Stimulated activated CD4-positive, alpha-beta T cell treated with anti-CD3 and anti-CD28 coated beads, Interleukin-15, amount 100 ng/mL, for 48 hours (primary cell): ENCODE measurements at regions not wholly inside any gene's neighbourhood (a gene's known extent, or its start where the extent isn't known, plus 50 kb on each side); places are given as distances from the start of the nearest gene placed in this dataset.
"Not testable (repeated sequence)": the region's sequence is repeated elsewhere in the genome, so short reads cannot be mapped to it uniquely, and the experiment has no call there.

ENCODE experiments used
- DNase-seq, 2 donors: peaks; one replicate each; pipeline ENCODE4 v3.0.0-alpha.2; 2020; ENCODE audit warnings: low read depth in 2 of 2

- not testable (repeated sequence) for DNase-seq
Measured at GRCh38 chr15:20003471-20003870, 538.1 kb downstream of the GOLGA6L6 start.

DNA sequence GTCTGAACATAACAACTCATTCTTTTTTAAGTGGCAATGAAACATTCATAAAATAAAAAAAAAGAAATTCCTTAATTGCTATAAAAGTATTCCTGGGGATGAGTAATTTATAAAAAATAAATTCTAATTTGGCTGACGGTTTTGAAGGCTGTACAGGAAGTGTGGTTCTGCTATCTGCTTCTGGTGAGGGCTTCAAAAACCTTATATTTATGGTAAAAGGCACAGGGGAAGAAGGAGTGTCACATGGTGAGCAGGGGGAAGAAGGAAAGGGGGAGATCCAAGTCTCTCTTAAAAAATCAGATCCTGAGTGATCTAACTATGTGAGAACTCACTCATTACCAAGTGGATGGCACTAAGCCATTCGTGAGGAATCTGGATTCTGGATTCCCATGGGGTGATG lies 539.0 kb downstream of the GOLGA6L6 start:
- DNase-seq: not testable (repeated sequence)

- not testable (repeated sequence) for DNase-seq
Measured at GRCh38 chr15:19996574-19997194, 544.9 kb downstream of the GOLGA6L6 start.

DNA sequence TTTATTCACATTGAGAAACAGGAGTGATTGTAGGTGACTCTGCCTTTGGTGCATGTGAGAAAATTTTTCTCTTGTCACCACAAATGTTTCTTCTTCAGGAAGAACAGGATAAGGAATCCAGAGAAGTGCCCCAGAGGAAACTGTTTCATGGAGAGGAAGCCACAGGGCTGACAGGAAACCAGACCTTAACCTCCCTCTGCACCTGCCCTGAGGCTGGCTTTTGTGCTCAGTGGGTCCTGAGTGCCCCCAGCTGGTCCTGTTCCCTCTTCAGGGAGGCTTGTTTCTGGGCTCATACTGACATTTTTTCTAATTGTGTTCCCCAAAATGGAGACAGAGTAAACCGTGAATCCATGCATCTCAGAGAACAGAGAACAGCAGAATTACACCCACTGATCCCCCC lies 546.3 kb downstream of the GOLGA6L6 start:
- DNase-seq: not testable (repeated sequence)

GRCh38 chr15:19992428-19992827 lies 549.2 kb downstream of the GOLGA6L6 start:
- no peak for DNase-seq

DNA sequence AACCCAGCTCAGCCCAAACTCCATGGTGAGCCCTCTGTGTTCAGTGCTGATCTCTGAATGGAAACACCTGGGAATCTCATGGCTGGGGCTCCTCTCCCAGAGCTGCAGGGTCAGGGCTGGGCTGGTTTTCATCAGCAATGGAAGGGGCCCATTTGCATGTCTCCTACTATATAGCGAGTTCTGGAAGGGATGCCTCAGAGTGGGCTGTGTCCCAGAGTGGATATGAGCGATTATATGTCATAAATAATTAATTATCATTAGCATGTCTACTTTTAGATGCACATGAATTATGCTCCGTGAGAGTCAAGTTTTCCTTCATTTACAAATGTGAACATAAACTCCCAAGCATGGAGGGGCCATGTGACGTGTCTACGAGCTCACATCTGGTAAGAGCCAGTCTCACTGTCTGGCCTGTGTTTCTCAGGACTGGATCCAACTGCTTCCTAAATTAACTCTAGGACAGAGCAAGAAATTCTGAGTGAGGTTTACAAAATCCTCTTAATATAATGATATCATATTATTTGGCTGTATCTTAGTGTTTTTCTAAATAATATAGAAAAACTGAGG lies 553.4 kb downstream of the GOLGA6L6 start:
- DNase-seq: no peak

DNA sequence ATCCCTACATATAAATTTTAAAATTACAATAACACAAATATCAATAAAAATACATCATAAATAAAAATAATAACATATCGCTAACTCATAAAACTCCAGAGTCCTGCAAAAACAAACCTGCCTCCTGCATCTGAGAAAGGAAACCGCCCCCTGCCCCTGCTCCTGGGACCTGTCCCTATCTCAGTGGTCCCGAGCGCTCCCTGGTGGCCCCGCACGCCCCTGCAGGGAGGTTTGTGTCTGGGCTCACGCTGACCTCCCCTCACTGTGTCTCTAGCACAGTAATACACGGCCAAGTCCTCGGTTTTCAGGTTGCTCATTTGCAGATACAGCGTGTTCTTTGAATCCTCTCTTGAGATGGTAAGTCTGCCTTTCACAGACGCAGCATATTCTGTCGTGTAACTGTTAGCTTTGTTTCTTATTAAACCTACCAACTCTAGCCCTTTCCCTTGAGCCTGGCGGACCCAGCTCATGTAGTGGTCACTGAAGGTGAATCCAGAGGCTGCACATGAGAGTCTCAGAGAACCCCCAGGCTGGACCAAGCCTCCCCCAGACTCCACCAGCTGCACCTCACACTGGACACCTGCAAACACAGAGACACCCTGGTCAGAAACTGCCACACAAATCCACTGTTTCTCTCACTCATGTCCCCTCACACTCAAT lies 554.1 kb downstream of the GOLGA6L6 start:
- no peak for DNase-seq

DNA sequence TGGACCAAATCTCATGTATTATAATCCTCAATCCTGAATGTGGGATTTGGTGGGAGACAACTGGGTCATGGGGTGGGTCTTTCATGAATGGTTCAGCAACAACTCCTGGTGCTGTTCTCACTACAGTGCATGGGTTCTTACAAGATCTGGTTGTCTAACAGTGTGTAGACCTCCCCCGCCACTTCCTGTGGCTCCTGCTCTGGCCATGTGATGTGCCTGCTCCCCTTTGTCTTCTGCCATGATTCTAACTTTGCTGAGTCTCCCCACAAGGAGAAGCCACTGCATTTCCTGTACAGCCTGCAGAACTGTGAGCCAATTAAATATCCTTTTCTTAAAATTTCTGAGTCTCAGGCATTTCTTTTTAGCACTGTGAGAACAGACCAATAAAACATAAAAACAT lies 557.5 kb downstream of the GOLGA6L6 start:
- DNase-seq: no peak

DNA sequence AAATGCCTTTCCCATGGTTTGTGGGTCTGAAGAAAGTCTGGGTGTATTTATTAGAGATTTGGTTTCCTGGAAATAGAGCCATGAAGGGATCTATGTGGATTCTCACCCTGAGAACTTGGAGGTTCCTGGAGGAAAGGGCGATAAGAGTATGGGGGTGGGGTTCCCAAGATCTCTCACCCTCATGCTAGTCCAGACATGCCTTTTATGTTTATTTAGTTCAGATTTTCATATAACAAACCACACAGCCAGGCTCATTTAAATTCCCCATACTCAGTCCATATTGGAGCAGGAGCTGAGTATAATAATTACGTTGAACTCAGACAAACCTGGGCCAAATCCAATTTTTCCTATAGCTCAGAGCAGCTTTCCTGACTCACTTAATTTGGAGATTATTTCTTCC lies 566.6 kb downstream of the GOLGA6L6 start:
- no peak for DNase-seq

GRCh38 chr15:19973718-19974117 lies 567.9 kb downstream of the GOLGA6L6 start:
- DNase-seq: no peak

DNA sequence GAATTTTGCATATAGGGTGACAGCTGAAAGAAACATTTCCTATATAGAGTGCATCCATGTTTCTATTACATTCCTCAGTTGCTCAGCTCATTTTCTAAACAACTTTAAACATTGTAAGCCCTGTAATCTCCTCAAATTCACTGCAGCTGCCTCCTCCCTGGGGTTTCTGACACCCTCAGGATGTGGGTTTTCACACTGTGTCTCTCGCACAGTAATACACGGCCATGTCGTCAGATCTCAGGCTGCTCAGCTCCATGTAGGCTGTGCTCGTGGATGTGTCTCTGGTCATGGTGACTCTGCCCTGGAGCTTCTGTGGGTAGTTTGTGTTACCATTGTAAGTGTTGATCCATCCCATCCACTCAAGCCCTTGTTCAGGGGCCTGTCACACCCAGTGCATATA lies 569.0 kb downstream of the GOLGA6L6 start:
- DNase-seq: not testable (repeated sequence)

DNA sequence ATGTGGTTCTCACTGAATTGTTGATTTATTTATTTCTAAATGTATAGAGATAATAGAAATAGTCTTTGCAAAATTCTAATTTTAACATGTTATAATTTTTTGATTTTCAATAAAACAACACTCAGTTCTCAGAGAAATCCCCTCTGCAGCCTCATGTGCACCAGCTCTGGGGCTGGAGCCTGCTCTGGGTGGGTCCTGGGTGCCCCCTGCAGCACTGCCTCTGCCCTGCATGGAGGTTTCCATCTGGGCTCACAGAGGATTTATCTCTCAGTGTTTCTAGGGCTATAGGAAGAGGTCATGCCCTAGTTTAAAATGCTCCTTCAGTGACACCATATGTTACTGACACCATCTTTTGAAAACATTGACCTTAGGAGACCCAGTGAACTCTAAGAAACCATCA lies 576.0 kb downstream of the GOLGA6L6 start:
- not testable (repeated sequence) for DNase-seq

DNA sequence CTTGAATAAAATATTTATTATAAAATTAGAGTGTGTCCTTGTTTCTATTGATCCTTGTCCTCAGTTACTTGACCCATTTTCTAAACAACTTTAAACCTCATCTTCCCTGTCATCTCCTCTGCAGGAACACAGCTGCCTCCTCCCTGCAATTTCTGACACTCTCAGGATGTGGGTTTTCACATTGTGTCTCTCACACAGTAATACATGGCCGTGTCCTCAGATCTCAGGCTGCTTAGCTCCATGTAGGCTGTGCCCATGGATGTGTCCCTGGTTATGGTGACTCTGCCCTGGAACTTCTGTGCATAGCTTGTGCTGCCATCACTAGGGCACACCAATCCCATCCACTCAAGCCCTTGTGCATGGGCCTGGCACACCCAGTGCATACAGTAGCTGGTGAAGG lies 577.1 kb downstream of the GOLGA6L6 start:
- not testable (repeated sequence) for DNase-seq

- DNase-seq: no peak
Measured at GRCh38 chr15:19956124-19956796, 585.3 kb downstream of the GOLGA6L6 start.

GRCh38 chr15:19944261-19944888 lies 597.2 kb downstream of the GOLGA6L6 start:
- no peak for DNase-seq

- no peak for DNase-seq
Measured at GRCh38 chr15:19943515-19943914, 598.1 kb downstream of the GOLGA6L6 start.

DNA sequence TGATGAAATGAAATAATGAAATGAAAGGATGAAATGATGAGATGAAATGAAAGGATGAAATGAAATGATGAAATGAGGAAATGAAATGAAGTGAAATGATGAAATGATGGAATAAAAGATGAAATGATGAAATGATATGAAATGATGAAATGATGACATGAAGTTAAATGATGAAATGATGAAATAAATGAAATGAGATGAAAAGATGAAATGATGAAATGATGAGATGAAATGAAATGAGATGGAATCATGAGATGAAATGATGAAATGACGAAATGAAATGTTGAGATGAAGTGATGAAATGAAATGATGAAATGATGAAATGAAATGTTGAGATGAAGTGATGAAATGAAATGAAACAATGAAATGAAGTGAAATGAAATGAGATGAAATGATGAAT lies 638.3 kb downstream of the GOLGA6L6 start:
- DNase-seq: not testable (repeated sequence)

GRCh38 chr15:19902388-19902787 lies 639.2 kb downstream of the GOLGA6L6 start:
- not testable (repeated sequence) for DNase-seq

DNA sequence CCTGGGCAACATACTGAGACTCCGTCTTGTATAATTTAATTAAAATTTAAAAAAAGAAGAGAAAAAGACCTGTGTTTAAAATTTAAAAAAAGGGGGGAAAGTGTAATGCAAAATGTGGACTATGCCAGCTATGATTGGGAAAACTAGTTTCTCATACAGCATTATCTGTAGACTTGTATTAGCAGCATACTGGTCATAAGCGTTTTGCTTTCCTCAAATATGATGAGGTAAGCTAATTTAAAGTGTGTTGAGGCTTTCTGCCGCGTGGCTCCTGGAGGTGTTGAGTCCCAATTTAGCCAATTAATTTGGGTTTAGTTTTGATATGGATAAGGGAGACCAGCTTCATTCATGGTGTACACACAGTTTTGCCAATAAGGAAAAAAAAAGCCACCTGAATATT lies 640.2 kb downstream of the GOLGA6L6 start:
- DNase-seq: not testable (repeated sequence)

- DNase-seq: no peak
Measured at GRCh38 chr15:19899021-19899824, 642.4 kb downstream of the GOLGA6L6 start.

- DNase-seq: not testable (repeated sequence)
Measured at GRCh38 chr15:19888811-19889210, 652.8 kb downstream of the GOLGA6L6 start.
